Stimulated activated CD8-positive, alpha-beta memory T cell treated with anti-CD3 and anti-CD28 coated beads, Interleukin-7, amount 100 ng/mL, for 48 hours (primary cell): ENCODE measurements at regions not wholly inside any gene's neighbourhood (a gene's known extent, or its start where the extent isn't known, plus 50 kb on each side); places are given as distances from the start of the nearest gene placed in this dataset.
"Not testable (repeated sequence)": the region's sequence is repeated elsewhere in the genome, so short reads cannot be mapped to it uniquely, and the experiment has no call there.

ENCODE experiments used
- DNase-seq, 2 donors: peaks; one replicate each; pipeline ENCODE4 v3.0.0-alpha.2; 2020; ENCODE audit warnings: low read depth in 1 of 2; ENCODE audit errors: extremely low read depth in 1 of 2

DNA sequence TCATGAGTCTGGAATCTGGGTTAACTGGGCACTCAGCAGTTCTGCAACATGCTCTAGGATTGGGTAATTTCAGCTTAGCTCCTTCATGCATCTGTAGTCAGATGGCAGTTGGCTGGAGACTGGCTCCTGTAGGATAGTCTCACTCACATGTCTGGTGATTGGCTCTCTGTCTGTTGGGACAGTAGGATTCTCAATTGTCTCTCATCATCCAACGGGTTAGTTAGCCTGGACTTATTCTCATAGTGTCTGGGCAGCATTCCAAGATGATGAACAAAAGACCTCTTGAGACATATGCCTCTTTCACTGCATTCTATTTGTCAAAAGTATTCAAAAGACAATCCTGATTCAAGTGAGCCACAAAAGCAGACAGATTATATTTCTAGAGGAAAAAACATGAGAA is 795.6 kb upstream of the GALNTL6 start:
- DNase-seq = no peak

DNA sequence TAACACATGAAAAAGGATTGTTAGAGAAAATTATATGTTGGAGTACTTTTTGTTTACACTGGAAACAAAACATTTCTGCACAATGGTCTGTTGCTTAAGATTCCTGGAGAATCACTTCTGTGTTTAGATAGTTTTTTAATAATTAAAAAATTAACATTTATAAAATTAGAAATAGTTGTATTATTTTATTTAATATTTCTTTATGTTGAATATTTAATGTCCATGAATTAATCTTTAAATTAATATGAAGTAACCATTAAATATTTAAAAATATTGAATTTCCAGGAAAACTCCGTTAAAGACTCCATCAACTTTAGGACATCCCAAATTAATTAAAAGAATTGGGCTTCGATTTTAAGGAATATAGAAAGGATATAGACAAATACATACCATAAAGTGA is 797.1 kb upstream of the GALNTL6 start:
- DNase-seq = no peak

GRCh38 chr4:171015441-171015840 is 797.8 kb upstream of the GALNTL6 start:
- no peak for DNase-seq

GRCh38 chr4:171007618-171008390 is 805.4 kb upstream of the GALNTL6 start:
- no peak for DNase-seq

DNA sequence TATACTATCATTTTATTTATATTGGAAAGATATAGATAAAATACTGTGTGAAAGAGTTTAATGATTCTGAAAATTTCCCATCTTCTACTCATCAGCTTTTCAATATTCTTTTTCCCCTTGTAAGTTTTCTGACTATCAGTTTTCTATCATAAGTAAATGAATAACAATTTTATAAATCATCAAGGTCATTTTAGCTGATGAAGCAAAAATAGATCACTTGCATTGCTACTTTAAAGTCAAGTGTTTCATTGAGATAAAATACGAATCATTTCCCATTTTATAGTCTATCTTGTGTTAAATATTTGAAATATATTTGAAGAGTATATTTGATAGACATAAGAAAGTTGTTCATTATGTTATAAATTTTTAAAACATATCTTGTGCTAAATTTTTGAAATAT is 811.0 kb upstream of the GALNTL6 start:
- no peak for DNase-seq

GRCh38 chr4:170990989-170991589 is 822.1 kb upstream of the GALNTL6 start:
- DNase-seq = no peak

- no peak for DNase-seq
Measured at GRCh38 chr4:170988446-170988845, 824.8 kb upstream of the GALNTL6 start.

DNA sequence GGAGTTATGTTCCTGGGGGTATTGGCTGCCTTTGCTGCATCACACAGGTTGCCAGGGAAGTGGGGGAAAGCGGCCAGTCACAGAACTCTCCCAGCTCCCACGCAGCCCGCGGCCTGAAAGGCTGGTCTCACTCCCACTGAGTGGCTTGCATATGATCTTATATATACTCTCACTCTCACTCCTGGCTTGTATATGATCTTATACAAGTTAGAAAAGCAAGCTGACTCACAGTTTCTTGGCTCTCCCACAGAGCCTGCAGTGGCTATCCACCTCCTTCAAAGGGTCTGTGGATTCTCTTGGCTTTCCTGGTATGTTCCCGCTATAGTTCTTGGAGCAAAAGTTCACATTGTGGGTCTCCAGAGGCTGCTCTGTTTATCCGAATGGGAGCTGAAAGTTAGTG is 833.5 kb upstream of the GALNTL6 start:
- no peak for DNase-seq

DNA sequence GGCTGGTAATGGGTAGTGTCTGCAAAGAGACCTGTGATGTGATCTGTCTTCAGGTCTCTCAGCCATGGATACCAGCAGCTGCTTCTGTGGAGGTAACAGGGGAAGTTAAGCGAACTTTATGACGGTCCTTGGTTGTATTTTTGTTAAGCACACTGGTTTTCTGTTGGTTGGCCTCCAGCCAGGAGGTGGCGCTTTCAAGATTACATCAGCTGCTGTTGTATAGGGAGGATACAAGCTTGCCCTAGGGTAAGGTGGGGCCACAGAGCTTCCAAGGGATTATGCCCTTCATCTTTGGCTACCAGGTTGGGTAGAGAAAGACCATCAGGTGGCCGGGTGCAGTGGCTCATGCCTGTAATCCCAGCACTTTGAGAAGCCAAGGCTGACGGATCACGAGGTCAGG is 834.2 kb upstream of the GALNTL6 start:
- no peak for DNase-seq

DNA sequence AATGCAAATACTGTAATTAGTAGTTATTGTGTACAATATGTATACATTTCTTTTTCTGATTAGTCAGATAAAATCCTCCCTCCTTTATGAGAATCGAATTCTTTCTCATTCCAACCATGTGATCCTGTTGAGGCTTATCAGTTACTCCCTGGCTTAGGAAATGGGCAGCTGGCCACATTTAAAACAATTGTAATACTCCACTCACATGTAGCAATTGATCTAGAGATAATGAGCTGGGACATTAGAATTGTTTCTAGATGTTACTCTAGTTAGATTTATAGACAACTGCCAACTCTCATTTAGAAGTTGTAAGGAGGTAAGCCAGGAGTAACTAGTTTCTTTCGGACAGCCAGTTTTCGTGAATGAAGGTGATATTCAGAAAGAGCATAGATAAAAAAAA is 859.3 kb upstream of the AADAT start:
- no peak for DNase-seq

DNA sequence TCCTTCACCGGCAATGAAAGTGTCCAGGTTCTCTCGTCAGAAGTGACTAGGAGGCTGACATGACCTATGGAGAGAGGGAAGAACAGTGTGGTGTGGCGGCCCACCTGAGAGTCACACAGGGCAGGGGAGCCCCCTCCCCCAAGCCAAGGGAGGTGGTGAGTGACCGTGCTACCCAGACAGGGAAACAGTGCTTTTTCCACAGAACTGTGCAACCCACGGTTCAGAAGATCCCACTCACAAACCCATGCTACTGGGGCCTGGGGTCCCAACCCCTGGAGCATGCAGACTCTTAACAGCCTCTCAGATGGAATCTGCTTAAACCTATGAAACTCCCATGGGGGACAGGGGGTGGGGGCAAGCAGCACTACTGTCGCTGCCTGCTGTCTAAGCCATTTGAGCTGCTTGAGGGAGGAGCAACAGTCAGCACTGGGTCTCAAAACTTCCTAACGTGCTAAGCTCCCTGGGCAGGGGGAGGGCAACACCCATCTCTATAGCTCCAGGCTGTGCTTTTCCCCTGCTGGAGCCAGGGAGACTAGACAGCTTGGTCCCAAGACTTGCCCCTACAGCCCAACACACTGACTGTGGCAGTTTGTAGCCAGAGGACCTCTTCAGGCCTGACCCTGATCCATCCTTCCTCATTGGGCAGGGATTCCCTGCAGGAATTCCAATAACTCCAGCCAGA is 850.4 kb upstream of the AADAT start:
- no peak for DNase-seq

DNA sequence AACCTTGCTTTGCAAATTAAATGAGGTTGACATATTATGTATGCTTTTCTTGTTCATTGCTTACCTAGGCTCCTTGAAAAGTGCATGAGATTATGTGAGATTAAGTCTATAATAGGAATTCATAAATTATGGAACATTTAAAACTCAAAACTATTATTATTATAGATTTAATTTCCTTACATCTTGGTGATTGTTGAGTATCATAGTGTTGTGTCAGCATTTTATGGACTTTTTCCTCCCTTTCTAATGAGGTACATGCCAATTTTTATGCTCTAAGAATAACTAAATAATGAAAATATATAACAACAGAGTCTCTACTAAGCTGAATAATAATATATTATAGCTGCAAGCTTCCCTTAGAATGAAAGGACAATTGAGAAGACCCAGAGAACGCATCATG is 848.8 kb upstream of the AADAT start:
- no peak for DNase-seq

DNA sequence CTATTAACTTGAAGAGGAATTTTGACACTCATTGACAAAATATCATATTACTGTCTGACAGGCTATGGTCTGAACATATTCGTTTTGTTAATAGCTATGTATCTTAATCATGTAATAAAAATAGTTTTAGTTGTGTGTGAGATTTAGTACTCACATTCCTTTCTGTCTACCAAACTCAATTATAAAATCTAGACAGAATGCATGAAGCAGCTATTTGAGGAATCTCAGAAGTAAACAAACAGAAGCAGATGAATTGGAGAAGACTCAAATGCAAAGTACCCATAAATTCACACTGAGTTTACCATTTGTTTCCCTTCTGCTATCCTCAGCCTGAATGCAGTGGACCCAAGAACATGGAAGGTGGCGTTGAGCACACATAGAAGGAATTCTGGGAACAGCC is 841.6 kb upstream of the AADAT start:
- no peak for DNase-seq

DNA sequence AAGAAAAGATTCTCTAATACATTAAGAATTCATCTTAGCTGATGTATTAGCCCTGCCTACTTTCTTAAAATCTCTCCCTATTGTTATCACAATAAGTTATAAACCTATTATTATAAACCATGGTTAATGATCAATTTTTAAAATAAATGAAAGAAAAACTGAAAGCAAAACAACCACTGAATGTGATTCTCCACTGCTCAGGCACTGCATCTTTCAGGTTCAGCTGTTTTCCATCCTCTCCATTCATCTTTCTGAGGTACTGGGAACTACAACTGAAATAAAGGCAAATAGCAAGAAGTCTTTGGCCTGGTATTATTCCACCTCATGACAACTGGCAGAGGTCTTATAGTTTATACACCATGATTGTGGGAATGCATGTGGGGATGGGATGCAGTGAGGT is 798.9 kb upstream of the AADAT start:
- DNase-seq = no peak

GRCh38 chr4:170887396-170887795 is 797.6 kb upstream of the AADAT start:
- no peak for DNase-seq

DNA sequence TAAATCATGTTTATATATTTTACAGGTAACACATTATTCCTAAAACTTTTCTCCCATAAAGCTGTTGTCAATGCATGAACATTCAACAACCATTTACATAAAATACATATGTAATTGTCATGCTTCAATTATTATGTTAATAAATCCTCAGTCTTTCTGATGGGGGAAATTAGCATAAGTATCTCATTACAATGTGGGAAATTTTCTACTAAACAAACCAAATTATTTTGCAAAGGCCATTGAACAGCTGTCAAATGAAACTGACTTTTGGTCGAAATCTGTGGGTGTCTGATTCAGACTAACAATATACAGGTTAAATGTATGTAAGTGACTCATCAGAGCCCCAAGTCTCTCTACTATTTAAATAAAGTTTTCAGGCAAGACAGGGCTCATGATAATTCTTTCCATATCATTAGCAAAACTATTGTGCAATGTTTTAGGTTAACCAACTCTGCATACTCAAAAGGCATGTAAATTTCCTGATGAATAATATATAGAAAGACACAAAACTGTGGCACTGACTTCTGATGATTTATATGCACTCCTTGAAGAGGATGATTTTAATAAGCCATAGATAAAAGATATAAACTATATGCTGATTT is 795.3 kb upstream of the AADAT start:
- DNase-seq = no peak

DNA sequence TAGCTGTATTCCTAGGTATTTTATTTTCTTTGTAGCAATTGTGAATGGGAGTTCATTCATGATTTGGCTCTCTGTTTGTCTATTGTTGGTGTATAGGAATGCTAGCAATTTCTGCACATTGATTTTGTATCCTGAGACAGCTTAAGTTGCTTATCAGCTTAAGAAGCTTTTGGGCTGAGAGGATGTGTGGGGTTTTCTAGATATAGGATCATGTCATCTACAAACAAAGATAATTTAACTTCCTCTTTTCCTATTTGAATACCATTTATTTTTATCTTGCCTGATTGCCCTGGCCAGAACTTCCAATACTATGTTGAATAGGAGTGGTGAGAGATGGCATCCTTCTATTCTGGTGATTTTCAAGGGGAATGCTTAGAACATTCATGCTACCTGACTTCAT is 791.9 kb upstream of the AADAT start:
- not testable (repeated sequence) for DNase-seq

DNA sequence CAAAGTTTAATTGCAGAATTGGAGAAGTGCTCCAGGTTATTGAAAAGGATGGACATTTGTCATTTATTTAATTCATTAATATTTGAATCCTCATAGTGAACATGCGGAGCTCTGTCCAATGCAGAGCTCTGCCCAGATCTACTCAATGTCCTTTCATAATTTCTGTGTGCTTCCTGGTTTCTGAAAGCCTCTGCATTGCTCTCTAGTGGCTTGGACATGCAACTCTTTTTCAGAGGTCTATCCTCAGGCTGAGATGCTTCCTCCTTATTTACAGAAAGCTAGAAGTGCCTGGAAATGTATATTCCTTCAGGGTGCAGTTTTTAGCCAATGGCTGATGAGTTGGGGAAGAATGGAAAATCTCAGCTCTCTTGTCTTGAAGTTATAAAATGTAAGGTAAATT is 786.1 kb upstream of the AADAT start:
- no peak for DNase-seq

DNA sequence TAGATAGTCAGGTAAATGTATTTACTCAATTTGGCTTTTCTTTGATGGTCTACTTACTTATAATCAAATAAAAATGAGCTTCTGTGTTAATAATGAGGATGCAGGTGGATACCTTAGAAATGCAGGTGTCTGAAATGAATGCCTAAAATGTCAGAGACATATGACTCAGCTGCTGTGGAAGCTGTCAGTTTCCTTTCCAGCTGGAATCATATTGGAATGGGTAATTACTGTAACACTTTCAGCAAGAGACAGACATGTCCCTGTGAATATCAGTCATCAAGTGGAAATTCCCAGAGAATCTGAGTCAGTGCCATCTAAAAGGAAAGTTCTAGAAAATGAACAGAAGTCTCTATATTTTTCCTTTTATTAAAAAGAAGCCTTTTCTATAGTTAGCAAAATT is 783.0 kb upstream of the AADAT start:
- no peak for DNase-seq

DNA sequence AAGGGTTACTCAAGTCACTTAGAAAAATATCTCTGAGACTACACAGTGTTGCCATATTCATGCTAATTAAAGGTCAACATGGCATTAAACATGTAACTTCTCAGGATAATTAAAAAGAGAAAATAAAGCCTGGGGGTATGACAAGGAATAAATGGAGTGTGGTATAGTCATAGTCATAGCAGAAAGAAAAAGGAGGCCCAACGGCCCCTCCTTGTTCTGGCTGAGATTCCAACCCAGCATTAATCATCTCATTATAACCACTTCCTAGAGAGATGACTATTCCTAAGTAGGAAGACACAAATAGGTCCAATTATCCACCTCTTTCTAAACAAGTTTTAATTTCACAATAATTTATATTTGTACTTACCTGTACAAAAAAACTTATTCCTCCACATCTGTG is 778.4 kb upstream of the AADAT start:
- DNase-seq = no peak

DNA sequence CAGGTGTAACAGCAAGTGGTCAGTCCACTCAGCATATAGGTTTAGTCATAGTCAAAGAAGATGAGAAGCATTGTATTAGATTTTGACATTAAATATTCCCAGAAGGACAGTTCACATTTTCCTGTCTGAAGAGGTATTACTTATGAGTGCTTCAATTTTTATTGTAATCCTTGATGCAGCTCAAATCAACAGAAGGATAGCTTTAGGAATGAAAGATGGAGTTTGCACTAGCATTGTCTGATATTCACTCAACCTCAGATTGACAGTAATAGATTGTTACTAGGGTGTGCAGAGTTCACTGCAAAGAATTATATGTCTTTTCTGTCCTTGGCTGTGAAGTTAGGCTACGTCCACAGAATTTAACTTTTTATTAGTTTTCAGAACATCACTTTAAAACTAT is 764.3 kb upstream of the AADAT start:
- no peak for DNase-seq
